ENCODE measurements at regions not wholly inside any gene's neighbourhood (a gene's known extent, or its start where the extent isn't known, plus 50 kb on each side); places are given as distances from the start of the nearest gene placed in this dataset.
"Not testable (repeated sequence)": the region's sequence is repeated elsewhere in the genome, so short reads cannot be mapped to it uniquely, and the experiment has no call there.

DNA sequence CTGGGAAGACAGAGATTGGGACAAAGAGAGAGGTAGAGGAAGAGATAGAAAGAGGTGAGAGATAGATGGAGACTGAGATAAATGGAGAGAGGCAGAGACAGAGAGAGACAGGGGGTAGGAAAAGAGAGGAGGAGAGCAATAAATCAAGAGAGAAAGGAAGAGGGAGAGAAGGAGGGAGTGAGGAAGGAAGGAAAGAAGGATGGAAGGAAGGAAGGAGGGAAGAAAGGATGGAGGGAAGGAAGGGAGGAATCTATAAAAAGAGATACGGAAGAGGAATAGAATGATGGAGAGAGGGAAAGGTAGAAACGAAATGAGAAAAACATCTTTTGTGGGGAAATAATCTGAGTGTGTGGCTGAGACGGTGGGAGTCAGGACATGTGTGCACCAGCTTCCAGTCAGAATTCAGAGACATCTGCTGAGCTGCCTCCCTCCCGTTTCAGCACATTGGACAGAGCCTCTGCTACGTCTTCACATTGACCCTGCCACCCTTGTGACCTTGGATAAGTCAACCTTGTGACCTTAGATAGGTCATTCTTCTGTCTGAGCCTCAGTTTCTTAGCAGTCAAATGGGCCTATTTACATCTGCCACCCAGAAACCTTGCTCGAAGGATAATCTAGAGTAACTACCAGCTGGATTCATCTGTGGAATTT is 417.8 kb downstream of the MIAT start:
- POLR2A ChIA-PET, result no interaction called here
- CTCF ChIA-PET, result no interaction called here

DNA sequence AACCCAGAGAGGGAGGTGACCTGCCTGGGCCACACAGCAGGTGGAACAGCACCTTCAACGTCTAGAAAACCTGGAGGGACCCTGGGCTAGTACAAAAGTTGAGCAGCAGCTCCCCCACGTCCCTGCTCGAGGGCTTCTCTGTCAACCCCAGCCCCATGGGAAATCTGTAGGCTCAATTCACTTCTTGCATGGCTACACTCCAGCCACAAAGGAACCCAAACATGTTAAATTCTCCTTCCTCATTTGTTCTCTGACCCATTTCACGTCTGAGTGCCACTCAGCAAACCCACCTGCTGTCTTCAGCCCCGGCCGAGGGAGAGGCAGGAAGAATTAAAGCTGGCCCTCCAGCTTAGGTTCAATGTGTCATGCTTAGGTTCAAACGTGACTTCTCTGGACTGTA is 418.5 kb downstream of the MIAT start:
- ChIA-PET POLR2A (no interaction called here), CTCF (no interaction called here)

DNA sequence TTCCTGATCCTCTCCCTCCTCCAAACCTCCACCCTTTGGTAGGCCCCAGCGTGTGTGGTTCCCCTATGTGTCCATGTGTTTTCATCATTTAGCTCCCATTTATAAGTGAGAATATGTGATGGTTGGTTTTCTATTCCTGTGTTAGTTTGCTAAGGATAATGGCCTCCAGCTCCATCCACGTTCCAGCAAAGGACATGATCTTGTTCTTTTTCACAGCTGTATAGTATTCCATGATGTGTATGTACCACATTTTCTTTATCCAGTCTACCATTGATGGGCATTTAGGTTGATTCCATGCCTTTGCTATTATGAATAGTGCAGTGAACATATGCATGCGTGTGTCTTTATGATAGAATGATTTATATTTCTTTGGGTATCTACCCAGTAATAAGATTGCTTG is 420.7 kb downstream of the MIAT start:
- CTCF ChIA-PET, POLR2A ChIA-PET: not testable (repeated sequence)

DNA sequence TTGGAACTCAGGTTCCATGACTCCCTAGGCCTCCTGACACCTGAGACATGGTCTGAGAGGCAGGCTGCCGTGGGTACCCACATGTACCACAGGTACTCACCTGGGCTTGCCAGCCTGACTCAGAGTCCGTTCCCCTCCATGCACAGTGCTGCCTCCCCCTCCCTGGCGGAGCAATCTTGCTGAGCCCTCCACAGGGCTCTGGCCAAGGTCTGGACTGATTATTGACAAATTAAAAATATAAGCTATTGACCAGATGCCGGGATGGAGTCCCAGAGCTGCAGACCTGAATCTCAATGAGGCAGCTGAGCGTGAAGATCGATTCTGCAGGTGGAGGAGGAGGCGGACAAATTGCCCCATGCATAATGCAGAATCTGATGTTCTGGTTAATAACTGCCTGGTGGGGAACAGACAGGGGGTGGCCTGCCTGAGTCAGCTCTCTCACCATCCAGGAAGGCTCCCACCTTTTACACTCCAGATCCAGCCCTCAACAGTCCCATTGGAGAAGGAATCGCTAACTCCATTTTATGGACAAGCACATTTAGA is 422.7 kb downstream of the MIAT start:
- CTCF ChIA-PET, result no interaction called here
- POLR2A ChIA-PET, result no interaction called here

DNA sequence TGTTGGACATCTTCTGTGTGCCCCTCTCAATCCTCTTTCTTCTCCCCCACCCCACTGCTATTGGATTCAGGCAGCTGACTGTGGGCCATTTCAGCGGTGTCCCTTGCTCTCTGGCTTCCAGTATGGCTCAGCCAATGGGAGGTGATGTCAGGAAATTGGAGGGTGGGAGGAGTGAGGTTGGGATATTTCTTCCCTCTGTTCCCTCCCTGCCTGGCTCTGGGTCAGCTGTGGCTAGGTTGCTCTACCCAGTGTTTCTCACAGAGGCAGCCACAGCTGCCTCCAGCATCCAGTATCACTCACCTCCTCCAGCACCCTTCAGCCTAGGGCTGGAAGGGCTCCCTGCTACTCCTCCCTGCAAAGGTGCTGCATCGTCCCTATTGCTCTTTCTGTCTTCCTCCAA is 423.5 kb downstream of the MIAT start:
- CTCF ChIA-PET, result no interaction called here
- POLR2A ChIA-PET, result no interaction called here

DNA sequence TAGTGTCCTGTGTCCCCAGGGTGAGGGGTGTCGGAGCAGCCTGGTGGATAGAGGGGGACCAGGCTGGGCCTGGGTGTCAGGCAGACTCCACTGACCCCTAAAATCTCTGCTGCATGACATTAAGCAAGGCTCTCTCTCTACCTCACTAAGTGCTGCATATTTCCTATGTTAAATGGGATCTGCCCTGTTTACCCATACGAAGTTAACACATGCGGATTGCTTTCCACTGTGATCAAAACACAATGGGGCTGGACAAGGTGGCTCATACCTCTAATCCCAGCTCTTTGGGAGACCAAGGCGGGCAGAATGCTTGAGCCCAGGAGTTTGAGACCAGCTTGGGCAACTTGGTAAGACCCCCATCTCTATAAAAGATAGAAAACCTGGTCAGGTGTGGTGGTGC is 426.2 kb downstream of the MIAT start:
- CTCF ChIA-PET, result no interaction called here
- POLR2A ChIA-PET, result no interaction called here

DNA sequence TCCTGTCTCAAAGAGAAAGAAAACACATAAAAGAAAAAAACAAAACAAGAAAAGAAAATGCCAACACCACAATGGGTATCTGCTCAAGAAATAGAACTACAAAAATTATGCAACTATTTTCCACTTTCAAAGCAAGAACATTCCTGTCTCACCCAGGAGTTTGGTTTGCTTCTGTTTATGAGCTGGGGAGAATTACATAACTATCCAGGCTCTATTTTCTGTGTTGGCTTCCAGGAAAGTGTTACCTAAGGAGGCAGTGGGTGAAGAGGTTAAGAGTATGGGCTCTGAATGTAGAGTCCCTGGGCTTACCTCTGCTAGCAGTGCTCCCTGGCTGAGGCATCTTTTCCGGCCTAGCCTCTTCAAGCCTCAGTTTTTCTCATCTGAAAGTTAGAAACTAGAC is 426.7 kb downstream of the MIAT start:
- CTCF ChIA-PET, result no interaction called here
- POLR2A ChIA-PET, result no interaction called here

DNA sequence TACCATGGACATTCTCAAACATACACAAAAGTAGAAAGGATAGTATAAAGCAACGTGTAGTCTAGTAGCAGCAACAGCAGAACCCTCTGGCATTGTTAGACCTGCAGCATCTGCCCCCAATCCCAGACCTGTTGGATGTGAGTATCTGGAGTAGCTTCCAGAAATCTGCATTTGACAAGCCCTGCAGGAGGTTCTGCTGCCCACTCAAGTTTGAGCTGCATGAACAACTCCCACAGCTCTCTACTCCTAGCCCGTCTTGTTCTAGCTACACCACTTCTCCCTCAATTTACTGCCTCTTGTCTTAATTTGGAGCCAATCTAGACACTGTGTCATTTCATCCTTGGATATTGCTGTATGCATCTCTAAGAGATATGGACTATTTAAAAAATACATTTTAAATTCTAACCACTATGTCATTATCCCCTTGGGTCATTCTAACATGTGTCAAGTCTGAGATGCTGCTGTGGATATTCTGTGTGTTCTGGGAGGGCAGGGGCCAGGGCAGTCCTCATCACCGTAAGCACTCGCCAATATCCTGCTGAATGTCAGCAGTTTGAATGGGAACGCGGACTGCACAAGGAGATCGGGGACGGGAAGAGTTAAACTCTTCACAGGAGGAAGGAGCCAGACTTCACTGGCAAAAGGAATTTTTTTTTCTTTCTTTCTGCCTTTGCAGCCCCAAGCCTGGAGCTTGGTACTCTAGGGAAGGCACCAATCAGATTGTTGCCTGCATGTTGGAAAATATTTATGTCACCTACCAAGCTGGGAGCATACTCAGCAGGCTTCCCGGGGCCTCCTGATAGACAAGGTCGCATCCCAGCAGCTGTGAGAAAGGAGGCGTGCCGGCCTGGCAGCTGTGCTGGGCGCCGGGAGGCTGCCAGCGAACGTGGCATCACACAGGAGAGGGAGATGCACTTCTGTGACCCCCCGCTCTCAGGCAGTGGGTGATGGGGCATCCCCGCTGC is 429.0 kb downstream of the MIAT start:
- POLR2A ChIA-PET, result no interaction called here
- CTCF ChIA-PET, result no interaction called here

DNA sequence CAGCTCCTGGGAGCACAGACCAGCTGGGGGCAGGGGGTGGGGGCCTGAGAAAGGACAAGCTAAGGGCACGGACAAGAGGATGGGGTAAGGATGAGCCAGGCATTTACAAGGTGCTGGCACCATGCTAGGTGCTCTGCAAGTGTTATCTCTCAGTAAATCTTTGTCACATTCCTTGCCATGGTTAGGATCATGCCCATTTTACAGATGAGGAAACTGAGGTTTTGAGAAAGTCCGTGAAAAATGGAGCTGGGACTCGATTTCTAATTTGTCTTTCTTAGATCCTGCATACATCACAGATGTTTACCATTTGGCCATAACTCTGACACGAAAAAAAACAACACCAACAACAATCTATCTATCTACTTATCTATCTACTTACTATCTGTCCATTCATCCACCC is 429.7 kb downstream of the MIAT start:
- CTCF ChIA-PET, result no interaction called here
- POLR2A ChIA-PET, result no interaction called here

DNA sequence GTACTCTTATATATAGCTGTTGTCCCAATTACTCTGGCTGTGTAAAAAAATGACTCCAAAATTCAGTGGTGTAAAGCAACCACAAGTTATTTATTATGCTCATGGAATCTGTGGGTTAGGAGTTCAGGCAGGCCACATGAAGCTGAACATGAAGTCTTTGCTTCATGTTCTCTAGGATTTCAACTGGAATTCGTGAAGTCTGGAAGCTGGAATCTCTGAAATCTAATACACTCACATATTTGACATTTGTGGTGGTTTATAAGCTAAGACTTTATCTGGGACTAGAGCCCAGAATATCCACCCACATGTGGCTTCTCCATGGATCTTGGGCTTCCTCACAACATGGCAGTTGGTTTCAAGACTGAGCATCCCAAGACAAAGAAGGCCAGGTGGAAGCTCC is 430.6 kb downstream of the MIAT start:
- ChIA-PET POLR2A (no interaction called here), CTCF (no interaction called here)

DNA sequence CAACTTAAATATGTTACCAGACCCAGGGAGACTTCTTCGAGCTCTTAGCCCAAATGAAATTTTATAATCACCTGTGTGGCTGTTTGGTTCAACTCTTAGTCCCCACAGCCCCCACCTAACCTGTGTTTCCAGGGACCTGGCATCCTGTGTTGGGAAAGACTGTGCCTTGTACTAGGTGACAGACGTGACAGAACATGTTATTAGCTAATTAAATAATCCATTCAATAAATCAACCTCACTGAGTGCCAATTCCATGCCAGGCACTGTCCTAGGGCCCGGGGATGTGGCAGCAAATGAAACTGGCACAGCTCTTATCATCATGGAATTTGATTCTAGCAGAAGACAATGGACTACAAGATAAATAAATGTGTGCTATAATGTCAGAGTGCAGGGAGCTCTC is 431.9 kb downstream of the MIAT start:
- ChIA-PET CTCF (no interaction called here), POLR2A (no interaction called here)

DNA sequence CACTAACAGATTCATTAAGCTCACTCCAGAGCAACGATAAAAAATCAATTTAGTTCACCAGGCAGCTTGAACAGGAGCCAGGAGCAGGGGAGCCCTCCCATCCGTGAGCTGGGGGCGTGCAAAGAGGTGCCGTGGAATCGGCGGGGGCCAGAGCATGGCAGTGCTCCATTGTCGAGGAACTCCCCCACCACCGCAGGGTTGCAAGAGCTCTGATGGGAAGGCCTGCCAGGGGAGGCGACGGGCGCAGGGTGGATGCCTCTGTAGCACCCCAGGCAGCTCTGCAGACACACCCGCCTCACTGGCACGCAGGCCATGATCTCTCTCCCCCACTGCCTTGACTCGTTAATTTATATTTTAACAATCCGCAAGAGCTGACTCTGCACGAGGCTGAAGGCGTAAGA is 433.2 kb downstream of the MIAT start:
- CTCF ChIA-PET, result no interaction called here

DNA sequence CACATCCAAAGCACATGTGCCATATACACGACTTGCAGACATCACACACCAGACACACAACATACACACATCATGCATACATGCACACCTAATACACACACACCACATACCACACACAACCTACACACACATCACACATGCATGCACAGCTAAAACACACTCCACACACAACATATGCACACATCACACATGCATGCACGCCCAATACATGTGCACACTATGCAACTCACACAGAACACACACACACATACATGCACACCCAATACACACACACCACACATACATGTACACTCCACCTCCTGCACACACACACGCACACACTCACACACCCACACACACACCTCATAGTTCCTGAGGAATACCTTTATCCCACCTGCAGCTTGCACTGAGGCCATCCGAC is 436.0 kb downstream of the MIAT start:
- POLR2A ChIA-PET, result no interaction called here
- CTCF ChIA-PET, result no interaction called here

More for the DNA sequence above, 433.2 kb downstream of the MIAT start:
- POLR2A ChIA-PET, result no interaction called here

DNA sequence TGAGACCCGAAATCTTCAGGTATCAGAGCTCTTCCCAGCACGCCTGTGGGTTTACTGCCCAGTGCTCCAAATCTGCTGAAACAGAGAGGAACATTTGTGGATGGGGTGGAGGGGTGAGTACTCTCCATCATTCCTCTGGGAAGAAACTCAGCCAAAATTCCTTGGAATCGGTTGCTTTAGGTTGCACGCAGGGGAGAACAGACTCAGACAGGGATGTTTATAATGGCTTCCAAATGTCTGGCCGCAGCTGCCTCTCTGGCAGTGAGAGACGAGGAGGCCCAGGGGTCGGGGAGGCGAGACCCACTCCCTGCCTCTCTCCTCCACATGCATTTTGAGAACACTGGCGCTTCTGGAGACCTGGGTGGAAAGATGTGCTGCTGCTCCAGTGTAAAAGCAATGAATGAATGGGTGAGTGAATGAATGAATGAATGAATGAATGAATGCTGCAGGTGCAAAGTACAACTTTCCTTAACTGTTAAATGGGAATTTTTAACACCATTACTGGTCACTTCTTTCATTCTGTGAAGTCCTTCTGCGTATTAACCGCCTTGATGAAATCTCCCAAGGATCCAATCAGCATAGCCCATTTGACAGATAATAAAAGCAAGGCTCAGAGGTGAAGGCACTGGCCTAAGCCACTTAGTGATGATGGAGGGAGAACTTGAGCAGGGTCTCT is 437.4 kb downstream of the MIAT start:
- CTCF ChIA-PET, result no interaction called here
- POLR2A ChIA-PET, result no interaction called here

DNA sequence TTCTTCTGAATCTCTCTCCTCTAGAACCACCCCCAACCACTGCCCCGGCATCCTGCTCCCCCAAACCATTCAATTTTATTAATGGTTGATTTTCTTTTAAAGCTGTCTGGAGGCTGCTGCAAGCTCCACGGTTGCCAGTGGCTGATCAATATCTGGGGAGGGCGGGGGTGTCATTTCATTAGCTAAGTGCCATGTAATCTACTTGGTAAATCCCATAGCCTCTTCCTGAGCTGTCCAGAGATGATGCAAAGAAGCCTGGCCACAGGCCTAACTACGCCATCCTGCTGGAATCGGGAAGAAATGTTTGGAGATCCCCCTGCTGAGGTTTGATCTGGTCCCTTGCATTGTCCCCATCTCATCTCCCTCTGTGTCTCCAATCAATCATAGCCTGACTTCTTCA is 440.1 kb downstream of the MIAT start:
- ChIA-PET POLR2A (no interaction called here), CTCF (no interaction called here)

DNA sequence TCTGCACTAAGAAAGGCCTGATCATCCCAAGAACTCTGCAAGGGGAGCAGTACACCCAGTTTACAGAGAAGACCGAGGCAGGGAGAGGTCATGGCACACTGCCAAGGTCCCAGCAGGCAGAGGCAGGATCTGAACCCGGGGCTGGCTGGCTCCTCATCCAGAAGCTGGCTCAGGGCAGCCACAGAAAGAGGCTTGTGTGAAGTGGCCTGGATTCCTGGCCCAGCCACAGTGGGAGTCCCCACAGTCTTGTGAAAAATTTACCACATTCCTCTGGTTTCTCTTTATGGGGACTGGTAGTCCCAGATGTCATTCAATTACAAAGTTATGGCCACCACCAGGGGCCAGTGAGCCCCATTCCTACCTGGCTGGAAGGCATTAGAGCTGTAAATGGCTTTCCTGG is 440.5 kb downstream of the MIAT start:
- CTCF ChIA-PET, result no interaction called here
- POLR2A ChIA-PET, result no interaction called here

DNA sequence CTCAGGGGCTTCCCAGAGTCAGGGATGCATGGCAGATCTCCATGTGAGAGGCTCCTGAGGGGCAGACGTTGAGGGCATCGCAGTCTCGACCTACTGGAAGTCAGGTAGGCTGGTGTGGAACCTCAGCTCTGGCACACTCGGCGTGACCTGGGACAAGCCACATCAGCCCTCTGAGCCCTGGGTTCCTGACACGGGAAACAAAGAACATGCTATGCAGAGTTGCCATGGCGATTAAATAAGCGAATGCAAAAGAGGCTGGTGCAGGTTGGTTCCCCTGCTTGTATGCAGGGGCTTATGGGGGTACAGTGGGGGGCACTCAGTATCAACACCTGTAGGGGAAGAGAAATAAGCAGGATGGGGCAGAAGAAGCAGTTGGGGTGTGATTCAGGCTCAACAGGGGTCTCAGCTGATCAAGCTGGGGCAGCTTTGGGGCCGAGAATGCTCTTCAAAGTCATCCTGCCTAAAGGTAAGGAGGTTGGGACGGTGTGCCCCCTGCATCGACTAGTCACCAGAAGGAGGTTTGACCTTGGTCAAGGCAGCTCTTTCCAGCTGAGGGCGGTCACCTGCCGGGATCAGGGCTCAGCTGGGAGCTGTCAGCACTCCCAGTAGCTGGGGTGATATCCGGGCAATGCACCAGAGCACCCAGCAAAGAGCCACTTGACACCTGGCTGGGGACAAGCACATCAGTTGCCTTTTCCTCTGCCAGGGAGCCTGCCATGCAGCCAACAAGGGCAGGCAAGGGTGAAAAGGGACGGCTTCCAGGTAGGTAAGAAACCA is 442.7 kb downstream of the MIAT start:
- CTCF ChIA-PET, result no interaction called here
- POLR2A ChIA-PET, result no interaction called here

DNA sequence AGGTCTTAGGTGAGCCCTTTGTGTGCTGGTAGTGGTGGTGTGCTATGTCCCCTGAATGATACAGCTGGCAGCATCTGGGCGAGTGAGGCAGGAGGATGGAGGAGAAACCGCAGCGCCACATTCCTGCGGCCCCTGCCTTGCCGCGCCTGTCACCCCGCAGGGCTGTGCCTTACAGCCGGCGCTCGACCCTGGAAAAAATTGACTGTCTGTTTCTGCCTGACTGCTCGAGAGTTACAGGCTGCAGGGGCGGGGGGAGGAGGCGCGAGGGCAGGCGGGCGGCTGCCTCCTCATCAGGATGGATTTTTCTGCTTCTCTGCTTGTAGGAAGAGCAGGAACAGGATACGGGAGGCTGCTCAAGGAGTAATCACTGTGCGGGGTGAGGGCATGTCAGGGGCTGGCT is 443.4 kb downstream of the MIAT start:
- POLR2A ChIA-PET, result no interaction called here
- CTCF ChIA-PET, result no interaction called here

DNA sequence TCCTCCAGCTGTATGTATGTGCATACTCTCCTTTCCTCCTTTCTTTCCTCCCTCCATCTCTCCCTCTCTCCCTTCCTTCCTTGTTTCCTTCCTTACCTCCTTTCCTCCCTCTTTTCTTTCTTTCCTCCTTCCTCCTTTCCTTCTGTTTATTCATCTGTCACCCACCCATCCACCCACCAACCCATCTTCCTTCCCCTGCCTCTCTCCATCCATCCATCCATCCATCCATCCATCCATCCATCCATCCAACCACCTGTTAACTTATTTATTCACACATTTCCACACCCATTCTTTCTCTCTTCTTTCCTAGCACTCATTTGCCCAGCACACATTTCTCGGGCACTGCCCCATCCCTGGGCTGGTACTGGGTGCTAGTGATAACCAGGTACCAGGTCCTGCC is 443.9 kb downstream of the MIAT start:
- ChIA-PET POLR2A (no interaction called here), CTCF (no interaction called here)

DNA sequence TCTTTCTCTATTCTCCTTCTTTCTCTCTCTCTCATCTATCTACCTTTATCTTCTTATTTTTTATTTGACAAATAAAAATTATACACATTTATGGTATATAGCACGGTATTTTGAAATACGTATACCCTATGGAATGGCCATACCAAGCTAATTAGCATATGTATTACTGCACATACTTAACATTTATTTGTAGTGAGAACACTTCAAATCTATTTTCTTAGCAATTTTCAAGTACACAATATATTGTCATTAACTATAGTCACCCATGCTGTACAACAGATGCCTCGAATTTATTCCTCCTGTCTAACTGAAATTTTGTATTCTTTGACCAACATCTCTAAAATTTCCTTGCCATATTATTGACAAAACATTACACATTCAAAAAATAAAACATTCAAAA is 447.1 kb downstream of the MIAT start:
- ChIA-PET CTCF (no interaction called here), POLR2A (no interaction called here)

All from activated CD8-positive, alpha-beta memory T cell treated with anti-CD3 and anti-CD28 coated beads for 36 hours (primary cell).